Kidney (tissue), 13 donors: ENCODE measurements at regions not wholly inside any gene's neighbourhood (a gene's known extent, or its start where the extent isn't known, plus 50 kb on each side); places are given as distances from the start of the nearest gene placed in this dataset.

Source experiments
- DNase-seq, 5 donors: peaks; one replicate each; pipeline ENCODE4 v3.0.0-alpha.2; 2013 to 2020
- FAIRE-seq: peaks from 2 replicates; lab custom pipeline; 2012; peaks lifted over from hg19 to GRCh38; lab: Jason Lieb, UNC
- H3K27ac ChIP-seq, 2 donors: one replicate each; pipeline ENCODE4 v1.7.0; 2013; ENCODE audit warnings: low read depth in 2 of 2, low read length in 2 of 2, inconsistent platforms in 1 of 2
- H3K27me3 ChIP-seq: one replicate; pipeline ENCODE4 v1.7.1; 2013; ENCODE audit warnings: low read length, inconsistent platforms; ENCODE audit not compliant: control insufficient read depth, insufficient read depth
- H3K36me3 ChIP-seq, 3 donors: one replicate each; pipeline versions ENCODE4 v1.7.0 to v1.7.1; 2013; ENCODE audit warnings: low read length in 3 of 3, control low read depth in 1 of 3, inconsistent platforms in 1 of 3; ENCODE audit not compliant: insufficient read depth in 3 of 3, control insufficient read depth in 2 of 3
- H3K4me1 ChIP-seq, 3 donors: one replicate each; pipeline versions ENCODE4 v1.7.0 to v1.7.1; 2013; ENCODE audit warnings: low read length in 3 of 3, inconsistent platforms in 1 of 3, low read depth in 1 of 3; ENCODE audit not compliant: control insufficient read depth in 2 of 3, insufficient read depth in 2 of 3
- H3K4me3 ChIP-seq, 3 donors: one replicate each; pipeline versions ENCODE4 v1.7.0 to v1.8.1; 2013; ENCODE audit warnings: low read length in 3 of 3, control low read depth in 1 of 3, inconsistent platforms in 1 of 3
- H3K9ac ChIP-seq, 3 donors: one replicate each; pipeline versions ENCODE4 v1.7.0 to v1.7.1; 2013; ENCODE audit warnings: low read length in 3 of 3, control low read depth in 1 of 3, inconsistent platforms in 1 of 3
- H3K9me3 ChIP-seq, 3 donors: one replicate each; pipeline versions ENCODE4 v1.7.0 to v1.7.1; 2013; ENCODE audit warnings: low read length in 3 of 3, control low read depth in 1 of 3, inconsistent platforms in 1 of 3; ENCODE audit not compliant: control insufficient read depth in 2 of 3, insufficient read depth in 1 of 3
- intact Hi-C: fragments of 100-400 bp; cut with DNase I; formaldehyde crosslinking; loops from one replicate; pipeline ENCODE4 v1.11.1; 2022
- TF ChIP-seq, protein P1 (sequence below): IDR thresholded peaks from 3 replicates; pipeline ENCODE4 v1.5.1; 2012; ENCODE audit warnings: mild to moderate bottlenecking, moderate library complexity, borderline replicate concordance; ENCODE audit not compliant: insufficient read depth; ENCODE audit errors: extremely low read depth
- donor health status: control.
- donor health status: control.
- donor health status: control.
- donor health status: control.
- donor health status: control.
- donor health status: DM: yes; HTN: yes; CAD: no.
- donor health status: Normal renal cell carcinoma (clear cell type).

DNA sequence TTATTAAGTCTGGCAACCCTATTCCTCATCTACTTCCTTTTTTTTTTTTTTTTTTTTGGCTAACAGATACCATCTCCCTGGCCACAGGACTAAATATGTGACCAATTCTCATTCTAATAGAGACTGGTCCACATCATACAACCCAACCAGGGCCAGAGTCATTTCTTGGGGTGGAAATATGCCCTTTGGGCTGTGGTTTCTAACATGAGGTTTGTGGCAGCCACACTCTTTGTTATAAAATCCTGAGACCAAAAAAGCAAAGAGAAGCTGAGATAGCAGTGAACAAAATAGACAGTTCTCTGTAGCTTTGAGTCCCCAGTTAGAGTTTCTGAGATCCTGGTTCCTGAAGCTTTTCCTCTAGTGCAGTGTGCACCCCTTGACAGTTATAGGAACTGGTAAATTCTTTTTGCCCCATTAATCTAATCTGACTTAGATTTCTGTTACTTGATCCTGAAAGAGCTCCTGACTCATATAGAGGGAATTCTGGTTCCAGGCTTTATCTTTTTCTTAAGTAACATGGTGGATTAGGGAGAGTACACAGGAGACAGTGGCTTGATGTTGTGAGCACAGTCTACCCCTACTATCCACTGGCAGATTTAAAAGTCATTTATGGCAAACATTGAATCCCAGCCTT lies 86.8 kb downstream of the MAIP1 start:
- FAIRE-seq (no peak), DNase-seq (no peak)
- no peaks in the 10 kb centered on the region for H3K9me3 ChIP-seq
- intact Hi-C loops: no loop called here
- no peak overlapping the region for H3K9ac ChIP-seq
- no peaks in the 10 kb centered on the region for H3K36me3 ChIP-seq
- no peak overlapping the region for H3K4me3 ChIP-seq
- no peak overlapping the region for H3K27ac ChIP-seq
- no peaks in the 10 kb centered on the region for H3K27me3 ChIP-seq
- TF ChIP-seq, protein P1, sequence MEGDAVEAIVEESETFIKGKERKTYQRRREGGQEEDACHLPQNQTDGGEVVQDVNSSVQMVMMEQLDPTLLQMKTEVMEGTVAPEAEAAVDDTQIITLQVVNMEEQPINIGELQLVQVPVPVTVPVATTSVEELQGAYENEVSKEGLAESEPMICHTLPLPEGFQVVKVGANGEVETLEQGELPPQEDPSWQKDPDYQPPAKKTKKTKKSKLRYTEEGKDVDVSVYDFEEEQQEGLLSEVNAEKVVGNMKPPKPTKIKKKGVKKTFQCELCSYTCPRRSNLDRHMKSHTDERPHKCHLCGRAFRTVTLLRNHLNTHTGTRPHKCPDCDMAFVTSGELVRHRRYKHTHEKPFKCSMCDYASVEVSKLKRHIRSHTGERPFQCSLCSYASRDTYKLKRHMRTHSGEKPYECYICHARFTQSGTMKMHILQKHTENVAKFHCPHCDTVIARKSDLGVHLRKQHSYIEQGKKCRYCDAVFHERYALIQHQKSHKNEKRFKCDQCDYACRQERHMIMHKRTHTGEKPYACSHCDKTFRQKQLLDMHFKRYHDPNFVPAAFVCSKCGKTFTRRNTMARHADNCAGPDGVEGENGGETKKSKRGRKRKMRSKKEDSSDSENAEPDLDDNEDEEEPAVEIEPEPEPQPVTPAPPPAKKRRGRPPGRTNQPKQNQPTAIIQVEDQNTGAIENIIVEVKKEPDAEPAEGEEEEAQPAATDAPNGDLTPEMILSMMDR: no peak
- H3K4me1 ChIP-seq: no peaks in the 10 kb centered on the region

DNA sequence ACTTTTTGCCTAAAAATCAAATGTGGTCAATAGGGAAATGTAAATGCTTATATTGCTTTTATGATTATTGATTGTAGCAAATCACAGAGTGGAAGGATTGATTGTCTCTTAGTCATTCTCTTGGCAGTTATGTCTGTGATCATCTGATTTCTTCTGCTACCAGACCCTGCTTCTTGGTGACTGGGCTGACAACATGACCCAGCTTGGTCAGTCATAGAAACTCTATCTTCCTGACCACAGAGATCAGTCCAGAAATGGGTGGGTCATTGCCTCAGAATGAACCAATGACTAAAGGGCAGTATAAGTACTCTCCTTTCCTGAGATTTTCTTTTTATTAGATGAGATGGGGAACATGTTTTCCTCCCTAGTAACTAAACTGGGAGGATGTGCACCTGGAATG lies 87.6 kb downstream of the MAIP1 start:
- Histone ChIP-seq H3K27me3 (no peaks in the 10 kb centered on the region), H3K4me1 (no peaks in the 10 kb centered on the region), H3K9me3 (no peaks in the 10 kb centered on the region), H3K4me3 (no peak overlapping the region), H3K27ac (no peak overlapping the region), H3K36me3 (no peaks in the 10 kb centered on the region), H3K9ac (no peak overlapping the region)
- DNase-seq: no peak
- intact Hi-C loops: no loop called here
- FAIRE-seq: no peak
- TF ChIP-seq, protein P1: no peak

DNA sequence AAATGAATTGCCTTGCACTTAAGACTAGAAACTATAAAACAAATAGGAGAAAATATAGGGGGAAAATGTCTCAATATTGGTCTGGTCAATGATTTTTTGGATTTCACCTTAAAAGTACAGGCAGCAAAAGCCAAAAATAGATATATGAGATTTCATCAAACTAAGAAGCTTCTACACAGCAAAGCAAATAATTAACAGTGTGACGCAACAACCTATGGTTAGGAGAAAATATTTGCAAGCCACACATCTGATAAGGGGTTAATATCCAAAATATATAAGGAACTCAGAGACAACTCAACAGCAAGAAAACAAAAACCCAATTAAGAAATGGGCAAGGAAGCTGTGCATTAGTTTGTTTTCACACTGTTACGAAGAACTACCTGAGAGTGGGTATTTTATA lies 89.1 kb downstream of the MAIP1 start:
- DNase-seq (no peak), FAIRE-seq (no peak)

More for the DNA sequence above, 89.1 kb downstream of the MAIP1 start:
- Histone ChIP-seq H3K27me3 (no peaks in the 10 kb centered on the region), H3K4me3 (no peak overlapping the region), H3K9me3 (no peaks in the 10 kb centered on the region), H3K9ac (no peak overlapping the region), H3K4me1 (no peaks in the 10 kb centered on the region), H3K27ac (no peak overlapping the region), H3K36me3 (no peaks in the 10 kb centered on the region)
- TF ChIP-seq, protein P1: no peak
- intact Hi-C loops: no loop called here
